ENCODE measurements at regions not wholly inside any gene's neighbourhood (a gene's known extent, or its start where the extent isn't known, plus 50 kb on each side); places are given as distances from the start of the nearest gene placed in this dataset.

DNA sequence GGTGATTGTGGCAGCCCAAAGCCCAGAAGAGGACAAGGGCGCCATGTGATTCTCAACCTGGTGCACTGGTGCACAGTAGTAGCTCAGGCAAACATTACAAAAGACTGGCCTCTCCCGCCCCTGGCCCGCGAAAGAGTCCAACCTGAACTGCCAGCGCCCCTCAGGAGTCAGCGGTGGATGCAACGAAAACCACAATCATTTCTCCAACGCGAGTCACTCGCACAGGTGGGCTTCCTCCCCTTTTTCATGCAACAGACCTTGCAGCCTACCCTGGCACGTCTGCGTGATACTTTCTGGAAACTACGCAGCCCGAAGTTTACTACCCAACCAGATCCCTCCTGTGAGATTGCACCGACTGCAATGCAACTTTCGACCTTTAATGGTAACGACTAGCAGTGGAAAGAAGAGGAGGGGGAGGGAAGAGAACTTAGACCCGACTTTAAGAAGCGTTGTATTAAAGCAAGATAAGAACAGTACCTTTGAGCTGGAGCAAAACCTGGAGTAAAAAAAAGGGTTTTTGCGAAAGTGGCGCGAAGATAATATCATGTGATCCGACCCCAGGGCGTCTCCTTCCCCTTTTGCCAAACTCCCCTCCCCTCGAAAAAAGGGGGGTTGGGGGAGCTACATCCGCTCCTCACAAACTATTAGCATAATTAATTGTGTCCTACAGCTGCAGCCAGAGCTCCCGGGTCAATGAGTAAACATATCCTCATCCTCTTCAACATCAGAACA, 63.3 kb upstream of the CCDC160 start:
- peak; percentile 23 to 24 for DNase-seq

GRCh38 chrX:134174273-134174660, 62.7 kb upstream of the CCDC160 start:
- no peak for DNase-seq

GRCh38 chrX:134174859-134175258, 62.1 kb upstream of the CCDC160 start:
- DNase-seq: no peak

- no peak for DNase-seq
Measured at GRCh38 chrX:134177527-134177926, 59.5 kb upstream of the CCDC160 start.

DNA sequence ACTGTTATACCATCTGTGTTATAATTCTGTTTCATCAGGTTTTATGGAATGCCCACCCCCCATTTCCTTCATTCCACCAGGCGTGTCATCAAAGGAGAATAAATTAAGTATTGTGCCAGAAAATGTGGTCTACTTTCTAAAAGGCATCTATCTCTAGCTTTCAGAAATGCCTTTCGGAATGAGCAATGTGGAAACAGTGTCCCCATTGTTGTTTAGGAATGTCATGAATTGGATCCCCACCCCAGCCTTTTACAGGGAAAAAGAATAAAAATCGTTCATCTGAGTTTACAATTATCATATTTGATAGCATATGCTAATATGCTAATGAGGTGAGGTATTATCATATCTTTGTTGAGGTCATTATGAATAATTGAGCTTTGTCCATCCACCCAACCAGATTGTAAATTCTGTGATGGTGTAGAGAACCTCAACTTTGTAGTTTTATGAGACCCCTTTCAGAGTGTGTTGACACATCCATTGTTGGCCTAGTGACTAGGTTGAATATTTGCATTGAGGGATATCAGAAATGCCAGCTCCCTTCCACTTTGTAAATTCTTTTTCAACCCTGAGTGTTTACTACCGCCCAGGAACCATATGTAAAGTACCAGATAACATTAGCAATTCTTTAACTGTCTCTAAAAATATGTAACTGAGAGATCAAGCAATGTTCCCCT, 56.2 kb upstream of the CCDC160 start:
- DNase-seq: no peak

DNA sequence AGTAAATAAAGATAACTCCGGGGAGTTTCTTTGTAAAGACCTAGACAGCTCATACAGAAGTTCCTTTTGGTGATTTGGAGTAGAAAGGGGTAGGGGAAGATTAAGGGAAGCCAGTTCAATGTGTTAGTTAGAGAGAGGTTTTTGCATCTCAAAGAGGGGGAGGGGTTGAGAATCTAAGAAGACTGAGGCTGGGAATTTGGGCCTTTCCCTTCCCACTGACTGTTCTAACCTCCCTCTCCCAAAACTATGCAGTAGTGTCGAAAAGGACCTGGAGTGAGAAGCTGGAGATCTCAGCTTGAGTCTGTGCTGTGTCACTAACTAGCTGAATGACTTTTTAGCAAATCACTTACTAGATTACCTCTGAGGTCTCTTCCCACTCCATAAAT, 55.7 kb upstream of the CCDC160 start:
- no peak for DNase-seq

DNA sequence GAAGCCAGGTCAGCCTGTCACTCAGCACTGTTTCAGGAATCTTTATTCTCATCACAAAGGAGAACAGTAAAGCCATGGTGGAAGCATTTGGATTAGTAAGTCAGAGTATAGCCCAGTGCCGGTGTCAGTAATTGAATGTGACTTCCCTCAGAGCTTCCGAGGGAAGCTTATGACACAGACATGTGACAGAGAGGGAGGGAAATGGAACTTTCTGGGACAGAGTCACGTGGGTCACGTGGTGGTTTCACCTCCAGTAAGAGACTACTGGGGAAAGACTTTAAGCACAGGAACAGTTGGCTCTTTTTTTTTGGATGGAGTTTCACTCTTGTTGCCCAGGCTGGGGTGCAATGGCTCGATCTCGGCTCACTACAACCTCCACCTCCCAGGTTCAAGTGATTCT, 53.3 kb upstream of the CCDC160 start:
- no peak for DNase-seq

GRCh38 chrX:134184936-134185335, 52.0 kb upstream of the CCDC160 start:
- no peak for DNase-seq

GRCh38 chrX:134186362-134187121, 50.4 kb upstream of the CCDC160 start:
- no peak for DNase-seq
